ENCODE measurements at regions not wholly inside any gene's neighbourhood (a gene's known extent, or its start where the extent isn't known, plus 50 kb on each side); places are given as distances from the start of the nearest gene placed in this dataset.

GRCh38 chr13:104416973-104417372 is 1350.8 kb upstream of the SLC10A2 start:
- Histone ChIP-seq H3K79me2 (ENCODE audit: control insufficient read depth, low read length) (no peaks in the 10 kb centered on the region), H3K4me1 (ENCODE audit: control insufficient read depth, low read length) (no peaks in the 10 kb centered on the region), H3K27ac (ENCODE audit: low read depth, low read length) (no peak overlapping the region), H3K4me2 (ENCODE audit: low read length) (no peak overlapping the region), H3K36me3 (ENCODE audit: control insufficient read depth, low read length) (no peaks in the 10 kb centered on the region), H3K9me3 (ENCODE audit: control insufficient read depth, insufficient read depth, low read length) (no peaks in the 10 kb centered on the region), H4K20me1 (ENCODE audit: control insufficient read depth, insufficient read depth, low read depth, low read length) (no peaks in the 10 kb centered on the region), H3K4me3 (ENCODE audit: low read length) (no peak overlapping the region), H3F3A (ENCODE audit: control insufficient read depth, insufficient read depth) (no peaks in the 10 kb centered on the region), H3K9me2 (replicated peaks; ENCODE audit: control insufficient read depth, low read length) (no peaks in the 10 kb centered on the region), H3K27me3 (ENCODE audit: control insufficient read depth, low read length) (no peaks in the 10 kb centered on the region)
- TF ChIP-seq, protein P1, sequence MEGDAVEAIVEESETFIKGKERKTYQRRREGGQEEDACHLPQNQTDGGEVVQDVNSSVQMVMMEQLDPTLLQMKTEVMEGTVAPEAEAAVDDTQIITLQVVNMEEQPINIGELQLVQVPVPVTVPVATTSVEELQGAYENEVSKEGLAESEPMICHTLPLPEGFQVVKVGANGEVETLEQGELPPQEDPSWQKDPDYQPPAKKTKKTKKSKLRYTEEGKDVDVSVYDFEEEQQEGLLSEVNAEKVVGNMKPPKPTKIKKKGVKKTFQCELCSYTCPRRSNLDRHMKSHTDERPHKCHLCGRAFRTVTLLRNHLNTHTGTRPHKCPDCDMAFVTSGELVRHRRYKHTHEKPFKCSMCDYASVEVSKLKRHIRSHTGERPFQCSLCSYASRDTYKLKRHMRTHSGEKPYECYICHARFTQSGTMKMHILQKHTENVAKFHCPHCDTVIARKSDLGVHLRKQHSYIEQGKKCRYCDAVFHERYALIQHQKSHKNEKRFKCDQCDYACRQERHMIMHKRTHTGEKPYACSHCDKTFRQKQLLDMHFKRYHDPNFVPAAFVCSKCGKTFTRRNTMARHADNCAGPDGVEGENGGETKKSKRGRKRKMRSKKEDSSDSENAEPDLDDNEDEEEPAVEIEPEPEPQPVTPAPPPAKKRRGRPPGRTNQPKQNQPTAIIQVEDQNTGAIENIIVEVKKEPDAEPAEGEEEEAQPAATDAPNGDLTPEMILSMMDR (IDR thresholded peaks at IDR 0.05; ENCODE audit: low read depth, low read length, poor library complexity, severe bottlenecking), result no peak
- TF ChIP-seq EZH2phosphoT487 (IDR thresholded peaks at IDR 0.05; ENCODE audit: borderline replicate concordance, low read length), result no peak

GRCh38 chr13:104414771-104415170 is 1348.6 kb upstream of the SLC10A2 start:
- no peaks in the 10 kb centered on the region for H3K9me2 ChIP-seq (replicated peaks; ENCODE audit: control insufficient read depth, low read length)
- H4K20me1 ChIP-seq (ENCODE audit: control insufficient read depth, insufficient read depth, low read depth, low read length), result no peaks in the 10 kb centered on the region
- H3K9me3 ChIP-seq (ENCODE audit: control insufficient read depth, insufficient read depth, low read length), result no peaks in the 10 kb centered on the region
- H3K27ac ChIP-seq (ENCODE audit: low read depth, low read length), result no peak overlapping the region
- no peak overlapping the region for H3K4me3 ChIP-seq (ENCODE audit: low read length)
- H3K79me2 ChIP-seq (ENCODE audit: control insufficient read depth, low read length), result no peaks in the 10 kb centered on the region
- H3K4me1 ChIP-seq (ENCODE audit: control insufficient read depth, low read length), result no peaks in the 10 kb centered on the region
- H3F3A ChIP-seq (ENCODE audit: control insufficient read depth, insufficient read depth), result no peaks in the 10 kb centered on the region
- H3K4me2 ChIP-seq (ENCODE audit: low read length), result no peak overlapping the region
- TF ChIP-seq, protein P1 (IDR thresholded peaks at IDR 0.05; ENCODE audit: low read depth, low read length, poor library complexity, severe bottlenecking), result no peak
- TF ChIP-seq EZH2phosphoT487 (IDR thresholded peaks at IDR 0.05; ENCODE audit: borderline replicate concordance, low read length), result no peak
- H3K36me3 ChIP-seq (ENCODE audit: control insufficient read depth, low read length), result no peaks in the 10 kb centered on the region
- H3K27me3 ChIP-seq (ENCODE audit: control insufficient read depth, low read length), result no peaks in the 10 kb centered on the region

- Histone ChIP-seq H3K27ac (ENCODE audit: low read depth, low read length) (no peak overlapping the region), H3K4me1 (ENCODE audit: control insufficient read depth, low read length) (no peaks in the 10 kb centered on the region), H3K27me3 (ENCODE audit: control insufficient read depth, low read length) (no peaks in the 10 kb centered on the region), H3F3A (ENCODE audit: control insufficient read depth, insufficient read depth) (no peaks in the 10 kb centered on the region), H3K4me3 (ENCODE audit: low read length) (no peak overlapping the region), H3K9me2 (replicated peaks; ENCODE audit: control insufficient read depth, low read length) (no peaks in the 10 kb centered on the region), H3K36me3 (ENCODE audit: control insufficient read depth, low read length) (no peaks in the 10 kb centered on the region), H3K79me2 (ENCODE audit: control insufficient read depth, low read length) (no peaks in the 10 kb centered on the region), H3K9me3 (ENCODE audit: control insufficient read depth, insufficient read depth, low read length) (no peaks in the 10 kb centered on the region), H3K4me2 (ENCODE audit: low read length) (no peak overlapping the region), H4K20me1 (ENCODE audit: control insufficient read depth, insufficient read depth, low read depth, low read length) (no peaks in the 10 kb centered on the region)
- TF ChIP-seq, protein P1 (IDR thresholded peaks at IDR 0.05; ENCODE audit: low read depth, low read length, poor library complexity, severe bottlenecking), result no peak
- TF ChIP-seq EZH2phosphoT487 (IDR thresholded peaks at IDR 0.05; ENCODE audit: borderline replicate concordance, low read length), result no peak
Measured at GRCh38 chr13:104414181-104414580, 1348.0 kb upstream of the SLC10A2 start.
